GM06990 (cell line): ENCODE measurements at regions not wholly inside any gene's neighbourhood (a gene's known extent, or its start where the extent isn't known, plus 50 kb on each side); places are given as distances from the start of the nearest gene placed in this dataset.

ENCODE experiments used
- DNase-seq: peaks from one replicate; pipeline ENCODE4 v3.0.0-alpha.2; 2011; ENCODE audit not compliant: insufficient read length; ENCODE audit errors: extremely low read depth
- H3K27me3 ChIP-seq: replicated peaks from 2 replicates; pipeline ENCODE4 v1.6.0; 2011; ENCODE audit warnings: low read length; ENCODE audit not compliant: control insufficient read depth, insufficient read depth
- H3K36me3 ChIP-seq: 2 replicates; pipeline ENCODE4 v1.5.1; 2011; ENCODE audit warnings: low read length; ENCODE audit not compliant: control insufficient read depth, insufficient read depth
- H3K4me3 ChIP-seq: replicated peaks from 2 replicates; pipeline ENCODE4 v1.5.1; 2011; ENCODE audit warnings: low read depth, mild to moderate bottlenecking, control low read depth, low read length
- CTCF ChIP-seq: IDR thresholded peaks from 2 replicates; pipeline ENCODE4 v1.5.1; 2011; ENCODE audit warnings: low read length, control low read depth, mild to moderate bottlenecking, inconsistent platforms; ENCODE audit not compliant: insufficient read depth, poor library complexity, severe bottlenecking

- no peaks in the 10 kb centered on the region for H3K36me3 ChIP-seq
- no peaks in the 10 kb centered on the region for H3K27me3 ChIP-seq
- no peak for TF ChIP-seq CTCF
- H3K4me3 ChIP-seq, result no peak overlapping the region
- no peak for DNase-seq
Observed at GRCh38 chr4:171024720-171025303, 788.4 kb upstream of the GALNTL6 start.

GRCh38 chr4:171022824-171023230, 790.4 kb upstream of the GALNTL6 start:
- H3K4me3 ChIP-seq, result no peak overlapping the region
- no peaks in the 10 kb centered on the region for H3K27me3 ChIP-seq
- H3K36me3 ChIP-seq, result no peaks in the 10 kb centered on the region
- no peak for DNase-seq
- TF ChIP-seq CTCF, result no peak

- H3K27me3 ChIP-seq, result no peaks in the 10 kb centered on the region
- no peak for TF ChIP-seq CTCF
- no peak for DNase-seq
- H3K4me3 ChIP-seq, result no peak overlapping the region
- no peaks in the 10 kb centered on the region for H3K36me3 ChIP-seq
Observed at GRCh38 chr4:171017593-171017992, 795.6 kb upstream of the GALNTL6 start.

- Histone ChIP-seq H3K36me3 (no peaks in the 10 kb centered on the region), H3K4me3 (no peak overlapping the region), H3K27me3 (no peaks in the 10 kb centered on the region)
- DNase-seq, result no peak
- TF ChIP-seq CTCF, result no peak
Observed at GRCh38 chr4:171016145-171016544, 797.1 kb upstream of the GALNTL6 start.

- no peak for TF ChIP-seq CTCF
Observed at GRCh38 chr4:171015441-171015840, 797.8 kb upstream of the GALNTL6 start.

GRCh38 chr4:171007618-171008390, 805.4 kb upstream of the GALNTL6 start:
- no peaks in the 10 kb centered on the region for H3K36me3 ChIP-seq
- no peak for TF ChIP-seq CTCF
- H3K27me3 ChIP-seq, result no peaks in the 10 kb centered on the region
- H3K4me3 ChIP-seq, result no peak overlapping the region
- no peak for DNase-seq

More at GRCh38 chr4:171015441-171015840, 797.8 kb upstream of the GALNTL6 start:
- Histone ChIP-seq H3K36me3 (no peaks in the 10 kb centered on the region), H3K27me3 (no peaks in the 10 kb centered on the region), H3K4me3 (no peak overlapping the region)
- DNase-seq, result no peak
